Right lobe of liver (tissue), 6 donors: ENCODE measurements at regions not wholly inside any gene's neighbourhood (a gene's known extent, or its start where the extent isn't known, plus 50 kb on each side); places are given as distances from the start of the nearest gene placed in this dataset.

Experiments used
- ATAC-seq, 4 donors: fragments of 200-7000 bp; cut with Tn5 transposase; one replicate each; pipeline ENCODE4 v1.9.1; 2020; ENCODE audit warnings: mild to moderate bottlenecking in 4 of 4, moderate library complexity in 4 of 4
- DNase-seq, 3 donors: peaks; one replicate each; pipeline ENCODE4 v3.0.0-alpha.2; 2020
- H3K27ac ChIP-seq, 3 donors: fragments of 200-600 bp; one replicate each; pipeline ENCODE4 v1.8.0; 2022
- H3K27me3 ChIP-seq, 2 donors: fragments of 200-600 bp; one replicate each; pipeline ENCODE4 v1.8.0; 2022
- H3K36me3 ChIP-seq, 4 donors: fragments of 200-600 bp; sonication (generic) in 1 of 4; one replicate each; pipeline versions ENCODE4 v1.5.1 to v1.8.0; 2017 to 2022; ENCODE audit warnings: control low read depth in 1 of 4
- H3K4me1 ChIP-seq, 4 donors: fragments of 200-600 bp; sonication (generic) in 1 of 4; one replicate each; pipeline versions ENCODE4 v1.5.1 to v1.8.0; 2017 to 2022; ENCODE audit warnings: control low read depth in 1 of 4
- H3K4me3 ChIP-seq, 3 donors: fragments of 200-600 bp; one replicate each; pipeline ENCODE4 v1.8.0; 2022
- H3K9me3 ChIP-seq, 4 donors: fragments of 200-600 bp; sonication (generic) in 1 of 4; one replicate each; pipeline versions ENCODE4 v1.5.1 to v1.8.0; 2017 to 2022; ENCODE audit warnings: control low read depth in 1 of 4
- CTCF ChIP-seq, 4 donors: fragments of 200-600 bp in 3 of 4; fragments of 450-650 bp in 1 of 4; IDR thresholded peaks; one replicate each; pipeline versions ENCODE4 v1.5.1 to v1.8.0; 2016 to 2022; ENCODE audit warnings: antibody characterized with exemption in 4 of 4, mild to moderate bottlenecking in 2 of 4
- POLR2A ChIP-seq: fragments of 450-650 bp; IDR thresholded peaks from one replicate; pipeline ENCODE4 v1.6.1; 2017; ENCODE audit warnings: antibody characterized with exemption, mild to moderate bottlenecking
- WGBS: methylation state at CpG from one replicate; pipeline ENCODE4 v1.1.6; 2018; ENCODE audit warnings: low coverage, low lambda C conversion rate; ENCODE audit not compliant: insufficient coverage; ENCODE audit errors: missing lambda C conversion rate; 5-methylcytosine and 5-hydroxymethylcytosine counted together
- intact Hi-C, 2 donors: fragments of 100-400 bp; cut with DNase I; formaldehyde crosslinking; loops; one replicate each; pipeline versions ENCODE4 v1.11.2 to v1.14.1; 2022
- donor health status: DM: no; HTN: yes; CAD: no.
- donor health status: DM: no; HTN: no; CAD: no.
- donor health status: DM: no; HTN: no; CAD: no.
- donor health status: DM: no; HTN: yes; CAD: no.
- donor health status: DM: no; HTN: yes; CAD: no.

- Histone ChIP-seq H3K4me1 (no peaks in the 10 kb centered on the region), H3K4me3 (no peak overlapping the region), H3K27me3 (no peaks in the 10 kb centered on the region), H3K9me3 (no peaks in the 10 kb centered on the region), H3K27ac (no peak overlapping the region), H3K36me3 (no peaks in the 10 kb centered on the region)
- no peak for ATAC-seq
- TF ChIP-seq POLR2A (no peak), CTCF (IDR thresholded peaks at IDR 0.05) (no peak)
- 51% methylated on average over 7 of the region's 25 CpGs for WGBS
- peak in 2 of 3 donors; percentile 12 to 29 for DNase-seq
- intact Hi-C loops, result no loop called here
Observed at GRCh38 chr22:49567899-49568750, 259.5 kb downstream of the BRD1 start.

- Histone ChIP-seq H3K36me3 (no peaks in the 10 kb centered on the region), H3K4me1 (no peaks in the 10 kb centered on the region), H3K4me3 (no peak overlapping the region), H3K9me3 (no peaks in the 10 kb centered on the region), H3K27ac (no peak overlapping the region), H3K27me3 (no peaks in the 10 kb centered on the region)
- intact Hi-C loops, result no loop called here
- no peak for TF ChIP-seq POLR2A
- TF ChIP-seq CTCF (IDR thresholded peaks at IDR 0.05), result no peak
- DNase-seq (peak in 1 of 3 donors; percentile 32), ATAC-seq (no peak)
- WGBS, result no CpG with 5 or more reads among the region's 13 CpGs
Observed at GRCh38 chr22:49566693-49567092, 261.0 kb downstream of the BRD1 start.

GRCh38 chr22:49566141-49566541 is 261.5 kb downstream of the BRD1 start:
- no peak for TF ChIP-seq CTCF (IDR thresholded peaks at IDR 0.05)
- no peak for TF ChIP-seq POLR2A
- Histone ChIP-seq H3K27me3 (no peaks in the 10 kb centered on the region), H3K36me3 (no peaks in the 10 kb centered on the region), H3K4me1 (no peaks in the 10 kb centered on the region), H3K4me3 (no peak overlapping the region), H3K9me3 (no peaks in the 10 kb centered on the region), H3K27ac (no peak overlapping the region)
- peak in 2 of 3 donors; percentile 12 to 23 for DNase-seq
- WGBS, result 7% methylated on average over 5 of the region's 12 CpGs
- ATAC-seq, result no peak
- intact Hi-C loops, result no loop called here

GRCh38 chr22:49565516-49565855 is 262.2 kb downstream of the BRD1 start:
- H3K36me3 ChIP-seq, result no peaks in the 10 kb centered on the region
- DNase-seq (peak in 1 of 3 donors; percentile 15), ATAC-seq (no peak)
- no peak for TF ChIP-seq CTCF (IDR thresholded peaks at IDR 0.05)
- TF ChIP-seq POLR2A, result no peak
- 46% methylated on average over 3 of the region's 6 CpGs for WGBS
- H3K27ac ChIP-seq, result no peak overlapping the region
- H3K4me3 ChIP-seq, result no peak overlapping the region
- no peaks in the 10 kb centered on the region for H3K27me3 ChIP-seq
- H3K9me3 ChIP-seq, result no peaks in the 10 kb centered on the region
- no peaks in the 10 kb centered on the region for H3K4me1 ChIP-seq
- intact Hi-C loops, result no loop called here
